Osteoblast (primary cell): ENCODE measurements at regions not wholly inside any gene's neighbourhood (a gene's known extent, or its start where the extent isn't known, plus 50 kb on each side); places are given as distances from the start of the nearest gene placed in this dataset.

Experiments
- DNase-seq: peaks from one replicate; pipeline ENCODE4 v3.0.0; 2011; ENCODE audit warnings: low spot score, mixed read lengths; ENCODE audit not compliant: insufficient read length; ENCODE audit errors: missing footprints
- H2AFZ ChIP-seq: 2 replicates; pipeline ENCODE4 v1.6.0; 2011; ENCODE audit warnings: mild to moderate bottlenecking, low read length
- H3K27ac ChIP-seq: 2 replicates; pipeline ENCODE4 v1.5.1; 2011; ENCODE audit warnings: mild to moderate bottlenecking, low read depth, low read length, moderate library complexity
- H3K27me3 ChIP-seq: 2 replicates; pipeline ENCODE4 v1.6.0; 2012; ENCODE audit warnings: mild to moderate bottlenecking, control low read depth, inconsistent platforms, low read length, moderate library complexity; ENCODE audit not compliant: insufficient read depth
- H3K36me3 ChIP-seq: 2 replicates; pipeline ENCODE4 v1.5.1; 2011; ENCODE audit warnings: mild to moderate bottlenecking, low read length, control low read depth, moderate library complexity; ENCODE audit not compliant: insufficient read depth
- H3K4me1 ChIP-seq: 2 replicates; pipeline ENCODE4 v1.5.1; 2011; ENCODE audit warnings: mild to moderate bottlenecking, low read length, control low read depth, moderate library complexity; ENCODE audit not compliant: insufficient read depth
- H3K4me2 ChIP-seq: 2 replicates; pipeline ENCODE4 v1.6.0; 2011; ENCODE audit warnings: mild to moderate bottlenecking, low read length; ENCODE audit not compliant: insufficient read depth
- H3K4me3 ChIP-seq: fragments of 200-600 bp; sonication (generic); 3 replicates; pipeline ENCODE4 v1.5.1; 2012; ENCODE audit warnings: mild to moderate bottlenecking, low read length, inconsistent platforms; ENCODE audit not compliant: insufficient read depth
- H3K79me2 ChIP-seq: 2 replicates; pipeline ENCODE4 v1.6.0; 2012; ENCODE audit warnings: mild to moderate bottlenecking, low read length, control low read depth, inconsistent platforms; ENCODE audit not compliant: insufficient read depth
- H3K9me3 ChIP-seq: 2 replicates; pipeline ENCODE4 v1.5.1; 2011; ENCODE audit warnings: low read depth, low read length, control low read depth
- H4K20me1 ChIP-seq: 2 replicates; pipeline ENCODE4 v1.6.0; 2012; ENCODE audit warnings: mild to moderate bottlenecking, low read length, control low read depth; ENCODE audit not compliant: insufficient read depth
- CTCF ChIP-seq: IDR thresholded peaks from 2 replicates; pipeline ENCODE4 v1.5.1; 2011; ENCODE audit warnings: mild to moderate bottlenecking, low read depth, low read length, moderate library complexity; ENCODE audit errors: extremely low read depth

- H3K79me2 ChIP-seq, result no peaks in the 10 kb centered on the region
- no peak overlapping the region for H2AFZ ChIP-seq
- no peaks in the 10 kb centered on the region for H3K27me3 ChIP-seq
- TF ChIP-seq CTCF, result no peak
- H4K20me1 ChIP-seq, result no peaks in the 10 kb centered on the region
- H3K4me2 ChIP-seq, result no peak overlapping the region
- DNase-seq, result no peak
- peaks cover 3% of the 10 kb centered on the region for H3K9me3 ChIP-seq
- no peak overlapping the region for H3K27ac ChIP-seq
- no peaks in the 10 kb centered on the region for H3K4me1 ChIP-seq
- no peak overlapping the region for H3K4me3 ChIP-seq
- H3K36me3 ChIP-seq, result no peaks in the 10 kb centered on the region
Measured at GRCh38 chr2:155830817-155831579, 501.5 kb downstream of the NR4A2 start.

- Histone ChIP-seq H3K4me1 (no peaks in the 10 kb centered on the region), H3K36me3 (no peaks in the 10 kb centered on the region), H3K4me3 (no peak overlapping the region), H3K27ac (no peak overlapping the region), H4K20me1 (no peaks in the 10 kb centered on the region), H3K27me3 (no peaks in the 10 kb centered on the region), H2AFZ (no peak overlapping the region), H3K79me2 (no peaks in the 10 kb centered on the region), H3K9me3 (no peaks in the 10 kb centered on the region), H3K4me2 (no peak overlapping the region)
- TF ChIP-seq CTCF, result no peak
- no peak for DNase-seq
Measured at GRCh38 chr2:155830351-155830750, 502.2 kb downstream of the NR4A2 start.

- Histone ChIP-seq H3K27ac (no peak overlapping the region), H4K20me1 (no peaks in the 10 kb centered on the region), H3K4me2 (no peak overlapping the region), H3K27me3 (no peaks in the 10 kb centered on the region), H3K4me1 (no peaks in the 10 kb centered on the region), H3K4me3 (no peak overlapping the region), H3K9me3 (no peaks in the 10 kb centered on the region), H3K36me3 (no peaks in the 10 kb centered on the region), H2AFZ (no peak overlapping the region), H3K79me2 (no peaks in the 10 kb centered on the region)
- TF ChIP-seq CTCF, result no peak
- DNase-seq, result no peak
Measured at GRCh38 chr2:155825876-155826275, 506.6 kb downstream of the NR4A2 start.

GRCh38 chr2:155815851-155816250 lies 516.7 kb downstream of the NR4A2 start:
- H3K79me2 ChIP-seq, result no peaks in the 10 kb centered on the region
- no peak for TF ChIP-seq CTCF
- peaks cover 2% of the 10 kb centered on the region for H3K9me3 ChIP-seq
- no peaks in the 10 kb centered on the region for H4K20me1 ChIP-seq
- H3K27ac ChIP-seq, result no peak overlapping the region
- no peak overlapping the region for H3K4me2 ChIP-seq
- no peak overlapping the region for H2AFZ ChIP-seq
- no peak overlapping the region for H3K4me3 ChIP-seq
- no peaks in the 10 kb centered on the region for H3K27me3 ChIP-seq
- DNase-seq, result no peak
- no peaks in the 10 kb centered on the region for H3K4me1 ChIP-seq
- H3K36me3 ChIP-seq, result no peaks in the 10 kb centered on the region
